Brain microvascular endothelial cell (primary cell): ENCODE measurements at regions not wholly inside any gene's neighbourhood (a gene's known extent, or its start where the extent isn't known, plus 50 kb on each side); places are given as distances from the start of the nearest gene placed in this dataset.

Experiments
- DNase-seq: peaks from one replicate; pipeline ENCODE4 v3.0.0-alpha.2; 2020
- H3K27ac ChIP-seq: fragments of 250-450 bp; sonication (Bioruptor Pico); 2 replicates; pipeline ENCODE4 v1.5.1; 2020; ENCODE audit warnings: mild to moderate bottlenecking, moderate library complexity
- H3K27me3 ChIP-seq: fragments of 250-450 bp; sonication (Bioruptor Pico); replicated peaks from 2 replicates; pipeline ENCODE4 v1.5.1; 2020; ENCODE audit warnings: mild to moderate bottlenecking
- H3K36me3 ChIP-seq: fragments of 250-450 bp; sonication (Bioruptor Pico); replicated peaks from 2 replicates; pipeline ENCODE4 v1.5.1; 2020; ENCODE audit warnings: mild to moderate bottlenecking
- H3K4me3 ChIP-seq: 2 replicates; pipeline ENCODE4 v1.5.1; 2011; ENCODE audit warnings: low read depth, mild to moderate bottlenecking, control low read depth, low read length, moderate library complexity
- CTCF ChIP-seq: IDR thresholded peaks from 2 replicates; pipeline ENCODE4 v1.5.1; 2011; ENCODE audit warnings: low read depth, mild to moderate bottlenecking, moderate library complexity, low read length, control low read depth, inconsistent platforms; ENCODE audit errors: missing control alignments
- in situ Hi-C: cut with HindIII; loops from 2 replicates; pipeline ENCODE4 v1.10.0; 2017; ENCODE audit warnings: low sequenced_read_pairs, low pct_ligation_motif_present

DNA sequence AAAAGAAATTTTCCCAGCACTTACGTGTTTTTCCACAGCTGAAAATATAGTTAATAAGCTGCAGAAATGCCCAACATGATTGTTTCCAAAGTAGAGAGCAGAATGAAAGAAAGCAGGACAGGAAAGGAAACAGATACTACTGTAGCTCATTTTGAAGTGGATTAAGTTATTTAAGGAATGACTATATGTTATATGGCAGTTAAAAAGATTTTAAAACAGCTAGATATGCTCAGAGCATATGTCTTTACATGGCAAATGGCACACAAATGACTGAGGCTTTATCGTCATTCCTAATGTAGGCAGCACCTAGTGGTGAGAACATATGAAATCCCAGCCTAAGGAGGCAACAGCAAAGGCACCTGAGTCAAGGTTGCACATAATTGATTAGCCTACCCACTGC lies 106.6 kb upstream of the SEMA6D start:
- in situ Hi-C loops: no loop called here
- Histone ChIP-seq H3K36me3 (no peaks in the 10 kb centered on the region), H3K27ac (no peak overlapping the region), H3K4me3 (no peak overlapping the region), H3K27me3 (no peaks in the 10 kb centered on the region)
- TF ChIP-seq CTCF: no peak
- DNase-seq: no peak

DNA sequence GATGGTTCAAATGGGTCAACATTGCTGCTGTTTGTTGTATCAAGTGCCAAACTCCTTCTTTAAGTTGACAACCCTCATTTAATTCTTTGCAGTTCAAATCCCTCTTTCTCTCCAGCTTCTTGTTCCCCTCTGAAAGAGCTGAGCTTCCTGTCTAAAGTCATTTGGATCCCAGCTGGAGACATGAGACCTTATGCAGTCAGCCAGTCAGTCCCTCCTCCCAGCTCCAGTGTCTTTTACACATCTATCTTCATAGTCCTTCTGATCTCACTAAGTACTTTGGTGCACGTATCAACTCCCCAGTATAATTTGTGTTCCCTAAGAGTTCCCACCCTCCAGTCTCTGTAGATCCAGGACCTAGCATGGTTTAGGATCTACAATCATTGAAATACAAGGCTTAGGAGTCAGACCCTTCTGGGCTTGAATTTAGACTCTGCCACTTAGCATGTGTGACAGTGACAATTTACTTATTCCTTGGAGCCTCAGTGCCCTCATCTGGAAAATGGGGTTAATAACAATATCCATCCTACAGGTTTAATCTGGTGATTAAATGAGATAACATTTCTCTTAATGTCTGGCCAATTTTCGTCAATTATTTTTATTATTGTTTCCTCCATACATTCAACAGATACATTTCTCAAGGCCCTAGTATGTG lies 102.8 kb upstream of the SEMA6D start:
- DNase-seq: no peak
- Histone ChIP-seq H3K36me3 (no peaks in the 10 kb centered on the region), H3K27ac (no peak overlapping the region), H3K27me3 (no peaks in the 10 kb centered on the region), H3K4me3 (no peak overlapping the region)
- in situ Hi-C loops: no loop called here
- no peak for TF ChIP-seq CTCF

- in situ Hi-C loops: no loop called here
- DNase-seq: no peak
- Histone ChIP-seq H3K36me3 (no peaks in the 10 kb centered on the region), H3K27me3 (no peaks in the 10 kb centered on the region), H3K4me3 (no peak overlapping the region), H3K27ac (no peak overlapping the region)
- no peak for TF ChIP-seq CTCF
Observed at GRCh38 chr15:47616876-47617275, 100.4 kb upstream of the SEMA6D start.

DNA sequence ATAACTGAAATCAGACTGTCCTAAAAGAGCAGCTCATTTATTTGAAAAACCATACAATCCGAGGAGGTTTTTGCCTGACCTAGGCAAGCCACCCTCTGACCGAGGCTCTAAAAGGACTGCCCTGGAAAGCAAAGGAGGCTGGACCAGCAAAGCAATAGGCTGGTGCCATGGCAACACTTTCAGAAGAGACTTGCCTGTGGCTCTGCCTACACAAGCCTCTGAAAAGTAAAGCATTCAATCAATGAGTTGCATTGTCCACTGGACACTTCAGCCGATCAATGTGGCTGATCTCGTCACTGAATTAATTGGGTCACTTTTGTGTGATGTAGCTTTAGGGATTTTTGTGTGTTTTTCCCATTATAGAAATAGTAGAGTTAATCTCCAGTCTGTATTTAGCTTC lies 99.1 kb upstream of the SEMA6D start:
- no peak for DNase-seq
- in situ Hi-C loops: no loop called here
- Histone ChIP-seq H3K36me3 (no peaks in the 10 kb centered on the region), H3K27me3 (no peaks in the 10 kb centered on the region), H3K4me3 (no peak overlapping the region), H3K27ac (no peak overlapping the region)
- no peak for TF ChIP-seq CTCF

DNA sequence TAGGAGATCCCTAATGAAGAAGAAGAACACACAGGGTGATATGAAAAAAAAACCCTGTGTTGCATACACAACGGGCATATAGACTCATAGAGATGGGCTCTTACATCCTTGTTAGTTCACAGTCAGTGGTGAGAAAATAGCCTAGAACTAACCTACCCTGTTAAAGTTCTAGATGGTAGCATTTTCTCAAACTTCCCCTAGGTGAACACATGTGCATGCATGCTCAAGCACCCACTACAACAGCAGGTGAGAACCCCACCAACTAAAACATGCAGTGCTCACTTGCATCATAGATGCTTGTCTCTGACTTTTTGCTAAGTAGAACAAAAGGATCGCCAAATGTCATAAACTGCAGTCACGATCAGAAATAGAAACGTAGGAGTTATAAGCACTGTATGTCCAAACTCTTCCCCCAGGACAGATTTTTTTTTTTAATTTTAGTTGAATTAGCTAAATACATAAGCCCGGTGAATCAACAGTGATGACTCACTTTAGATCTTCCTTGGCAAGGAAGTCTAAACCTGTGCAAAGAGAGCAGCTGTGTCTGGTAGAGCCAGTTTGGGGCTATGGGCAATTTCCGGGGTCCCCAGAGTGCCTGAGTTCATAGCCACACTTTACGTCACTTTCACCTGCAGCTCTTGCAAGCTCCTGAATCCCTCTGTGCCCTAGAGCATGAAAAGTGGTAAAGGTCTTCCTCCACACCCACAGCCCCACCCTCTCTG lies 96.2 kb upstream of the SEMA6D start:
- in situ Hi-C loops: no loop called here
- TF ChIP-seq CTCF: no peak
- no peak overlapping the region for H3K4me3 ChIP-seq
- H3K36me3 ChIP-seq: no peaks in the 10 kb centered on the region
- DNase-seq: no peak
- no peak overlapping the region for H3K27ac ChIP-seq
- H3K27me3 ChIP-seq: no peaks in the 10 kb centered on the region

DNA sequence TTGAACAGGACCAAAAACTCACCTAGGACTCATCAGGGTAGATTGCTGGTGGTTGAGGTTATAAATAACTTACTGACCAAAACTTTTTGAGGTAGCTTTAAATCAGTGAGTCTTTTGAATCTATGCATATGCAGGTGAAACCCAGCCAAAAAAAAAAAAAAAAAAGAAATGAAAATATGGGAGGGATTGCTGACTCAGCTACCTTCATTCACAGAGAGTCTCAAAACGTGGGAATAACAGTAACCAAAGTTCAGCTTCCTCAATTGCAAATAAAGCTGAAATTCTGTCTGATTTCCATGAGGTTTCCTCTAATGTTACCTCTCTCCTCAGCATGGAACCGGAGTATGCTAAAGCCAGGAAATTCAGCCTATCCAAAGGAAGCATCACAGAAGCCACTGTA lies 95.2 kb upstream of the SEMA6D start:
- H3K4me3 ChIP-seq: no peak overlapping the region
- no peak for DNase-seq
- no peak overlapping the region for H3K27ac ChIP-seq
- no peaks in the 10 kb centered on the region for H3K27me3 ChIP-seq
- in situ Hi-C loops: no loop called here
- no peak for TF ChIP-seq CTCF
- H3K36me3 ChIP-seq: no peaks in the 10 kb centered on the region
